Common myeloid progenitor, CD34-positive (primary cell): ENCODE measurements at regions not wholly inside any gene's neighbourhood (a gene's known extent, or its start where the extent isn't known, plus 50 kb on each side); places are given as distances from the start of the nearest gene placed in this dataset.
"Not testable (repeated sequence)": the region's sequence is repeated elsewhere in the genome, so short reads cannot be mapped to it uniquely, and the experiment has no call there.

Source experiments
- CTCF ChIA-PET: fragments of 350-600 bp; sonication (Branson Sonifier 250); formaldehyde crosslinking; loops from one replicate; lab custom pipeline; 2021; ENCODE audit warnings: antibody characterized with exemption; lab: Charles Lee
- POLR2A ChIA-PET: fragments of 350-600 bp; sonication (Branson Sonifier 250); formaldehyde crosslinking; loops from one replicate; lab custom pipeline; 2021; ENCODE audit warnings: antibody characterized with exemption; lab: Charles Lee
- DNase-seq, 3 donors: peaks; one replicate each; pipeline versions ENCODE4 v3.0.0 to v3.0.0-alpha.2; 2013
- H3K27ac ChIP-seq, 2 experiments: 1 replicate in 1 of 2; 2 replicates in 1 of 2; pipeline ENCODE4 v1.7.0; 2013; ENCODE audit warnings: inconsistent platforms in 2 of 2, low read length in 2 of 2, mild to moderate bottlenecking in 2 of 2, low read depth in 1 of 2, moderate library complexity in 1 of 2; ENCODE audit not compliant: severe bottlenecking in 2 of 2, insufficient read depth in 1 of 2, poor library complexity in 1 of 2
- H3K27me3 ChIP-seq, 5 experiments: replicated peaks in 2 of 5; 1 replicate in 3 of 5; 2 replicates in 2 of 5; pipeline versions ENCODE4 v1.6.1 to v1.7.0; 2013; ENCODE audit warnings: low read length in 4 of 5, mild to moderate bottlenecking in 2 of 5, moderate library complexity in 2 of 5, inconsistent platforms in 1 of 5; ENCODE audit not compliant: insufficient read depth in 5 of 5, control insufficient read depth in 4 of 5
- H3K36me3 ChIP-seq, 4 experiments: 1 replicate in 2 of 4; 2 replicates in 2 of 4; pipeline versions ENCODE4 v1.6.1 to v1.7.0; 2013; ENCODE audit warnings: low read length in 3 of 4, control low read depth in 1 of 4, mild to moderate bottlenecking in 1 of 4; ENCODE audit not compliant: control insufficient read depth in 4 of 4, insufficient read depth in 4 of 4
- H3K4me1 ChIP-seq, 4 experiments: 1 replicate in 3 of 4; 2 replicates in 1 of 4; pipeline versions ENCODE4 v1.6.1 to v1.7.1; 2013; ENCODE audit warnings: low read length in 3 of 4, mild to moderate bottlenecking in 3 of 4, control low read depth in 1 of 4, inconsistent platforms in 1 of 4, moderate library complexity in 1 of 4; ENCODE audit not compliant: control insufficient read depth in 4 of 4, insufficient read depth in 4 of 4; ENCODE audit errors: control extremely low read depth in 1 of 4
- H3K4me3 ChIP-seq, 7 experiments: 1 replicate in 4 of 7; 2 replicates in 3 of 7; pipeline versions ENCODE4 v1.5.1 to v1.7.0; 2013; ENCODE audit warnings: mild to moderate bottlenecking in 7 of 7, low read length in 6 of 7, moderate library complexity in 6 of 7, inconsistent platforms in 2 of 7, low read depth in 2 of 7, control low read depth in 1 of 7; ENCODE audit not compliant: insufficient read depth in 4 of 7, control insufficient read depth in 1 of 7; ENCODE audit errors: extremely low read depth in 1 of 7
- H3K9me3 ChIP-seq, 5 experiments: 1 replicate in 4 of 5; 2 replicates in 1 of 5; pipeline versions ENCODE4 v1.6.1 to v1.7.1; 2013; ENCODE audit warnings: low read length in 4 of 5, mild to moderate bottlenecking in 2 of 5, inconsistent platforms in 1 of 5, low read depth in 1 of 5, moderate library complexity in 1 of 5; ENCODE audit not compliant: control insufficient read depth in 4 of 5, insufficient read depth in 2 of 5; ENCODE audit errors: control extremely low read depth in 1 of 5
- WGBS: methylation state at CpG from one replicate; pipeline ENCODE4 v1.1.5; 2013; ENCODE audit not compliant: insufficient coverage; 5-methylcytosine and 5-hydroxymethylcytosine counted together

DNA sequence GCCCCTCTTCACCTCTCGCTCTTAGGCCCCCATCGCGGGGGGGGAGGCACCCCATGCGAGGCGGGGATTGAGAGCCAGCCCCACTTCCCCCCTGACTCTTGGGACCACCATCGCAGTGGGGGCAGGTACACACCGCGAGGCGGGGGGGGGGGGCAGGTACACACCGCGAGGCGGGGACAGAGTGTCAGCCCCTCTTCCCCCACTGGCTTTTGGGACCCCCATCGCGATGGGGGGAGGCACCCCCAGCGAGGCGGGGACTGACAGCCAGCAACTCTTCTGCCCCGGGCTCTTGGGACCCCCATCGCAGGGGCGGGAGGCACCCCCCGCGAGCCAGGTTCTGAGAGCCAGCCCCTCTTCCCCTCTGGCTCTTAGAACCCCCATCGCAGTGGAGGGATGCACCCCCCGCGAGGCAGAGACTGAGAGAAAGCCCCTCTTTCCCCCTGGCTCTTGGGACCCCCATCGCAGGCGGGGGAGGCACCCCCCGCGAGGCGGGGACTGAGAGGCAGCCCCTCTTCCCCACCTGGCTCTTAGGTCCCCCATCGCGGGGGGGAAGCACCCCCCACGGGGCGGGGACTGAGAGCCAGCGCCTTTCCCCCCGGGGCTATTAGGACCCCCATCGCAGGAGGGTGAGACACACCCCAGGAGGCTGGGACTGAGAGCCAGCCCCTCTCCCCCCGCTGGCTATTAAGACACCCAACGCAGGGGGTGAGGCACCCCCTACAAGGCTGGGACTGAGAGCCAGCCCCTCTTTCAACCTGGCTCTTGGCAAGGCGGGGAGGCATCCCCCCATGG lies 196.5 kb upstream of the PZP start:
- no CpG with 5 or more reads among the region's 39 CpGs for WGBS
- H3K27ac ChIP-seq, result no peak overlapping the region
- no peak overlapping the region for H3K4me3 ChIP-seq
- H3K36me3 ChIP-seq, result no peaks in the 10 kb centered on the region
- ChIA-PET POLR2A (no interaction called here), CTCF (no interaction called here)
- DNase-seq, result no peak
- H3K9me3 ChIP-seq, result no peaks in the 10 kb centered on the region
- no peaks in the 10 kb centered on the region for H3K4me1 ChIP-seq
- no peaks in the 10 kb centered on the region for H3K27me3 ChIP-seq

DNA sequence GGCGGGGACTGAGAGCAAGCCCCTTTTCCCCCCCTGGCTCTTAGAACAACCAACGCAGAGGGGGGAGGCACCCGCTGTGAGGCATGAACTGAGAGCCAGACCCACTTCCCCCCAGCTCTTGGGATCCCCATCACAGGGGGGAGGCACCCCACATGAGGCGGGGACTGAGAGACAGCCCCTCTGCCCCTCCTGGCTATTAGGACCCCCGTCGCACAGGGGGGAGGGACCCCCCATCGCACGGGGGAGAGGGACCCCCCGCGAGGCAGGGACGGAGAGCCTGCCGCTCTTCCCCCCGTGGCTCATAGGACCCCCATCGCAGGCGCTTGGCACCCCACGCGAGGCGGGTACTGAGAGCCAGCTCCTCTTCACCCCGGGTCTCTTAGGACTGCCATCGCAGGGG lies 195.8 kb upstream of the PZP start:
- ChIA-PET POLR2A (no interaction called here), CTCF (no interaction called here)
- H3K27ac ChIP-seq, result no peak overlapping the region
- no peaks in the 10 kb centered on the region for H3K27me3 ChIP-seq
- no CpG with 5 or more reads among the region's 20 CpGs for WGBS
- H3K4me1 ChIP-seq, result no peaks in the 10 kb centered on the region
- H3K9me3 ChIP-seq, result no peaks in the 10 kb centered on the region
- no peak for DNase-seq
- no peaks in the 10 kb centered on the region for H3K36me3 ChIP-seq
- H3K4me3 ChIP-seq, result no peak overlapping the region

- CTCF ChIA-PET, result not testable (repeated sequence)
Observed at GRCh38 chr12:9402432-9403040, 194.3 kb upstream of the PZP start.

GRCh38 chr12:9396367-9396766 lies 188.2 kb upstream of the PZP start:
- POLR2A ChIA-PET, H3K36me3 ChIP-seq, H3K4me3 ChIP-seq, DNase-seq, CTCF ChIA-PET, H3K9me3 ChIP-seq, H3K4me1 ChIP-seq, H3K27ac ChIP-seq, H3K27me3 ChIP-seq: not testable (repeated sequence)
- 100% methylated on average over 6 of the region's 14 CpGs for WGBS

More at GRCh38 chr12:9402432-9403040, 194.3 kb upstream of the PZP start:
- POLR2A ChIA-PET, H3K27ac ChIP-seq, H3K9me3 ChIP-seq, H3K36me3 ChIP-seq, H3K27me3 ChIP-seq, DNase-seq, H3K4me1 ChIP-seq: not testable (repeated sequence)
- WGBS, result 89% methylated on average over 4 of the region's 29 CpGs
- H3K4me3 ChIP-seq, result peak overlapping the region in 1 of 7 experiments; percentile 36

- H3K4me1 ChIP-seq, H3K27ac ChIP-seq, POLR2A ChIA-PET, H3K27me3 ChIP-seq, DNase-seq, H3K36me3 ChIP-seq, CTCF ChIA-PET, H3K9me3 ChIP-seq, H3K4me3 ChIP-seq: not testable (repeated sequence)
- WGBS, result no CpG with 5 or more reads among the region's 5 CpGs
Observed at GRCh38 chr12:9395220-9395619, 187.0 kb upstream of the PZP start.

- POLR2A ChIA-PET, result no interaction called here
- H3K4me1 ChIP-seq, result peaks cover 0 to 7% (median 4%) of the 10 kb centered on the region in 4 experiments
- H3K4me3 ChIP-seq, result no peak overlapping the region
- H3K36me3 ChIP-seq, result peaks cover 0 to 3% (median 0%) of the 10 kb centered on the region in 4 experiments
- H3K27ac ChIP-seq, result no peak overlapping the region
- H3K9me3 ChIP-seq, result no peaks in the 10 kb centered on the region
- CTCF ChIA-PET, result interaction anchor here (1.5 kb wide), 1 partner anchor 21 kb away, joined by 5 read pairs; no protein-coding TSS in a partner anchor
- DNase-seq, result peak in 1 of 3 donors; percentile 6
- WGBS, result no CpG with 5 or more reads among the region's 1 CpG
- no peaks in the 10 kb centered on the region for H3K27me3 ChIP-seq
Observed at GRCh38 chr12:9392842-9393241, 184.6 kb upstream of the PZP start.

GRCh38 chr12:9391815-9392214 lies 183.6 kb upstream of the PZP start:
- Histone ChIP-seq H3K4me3 (no peak overlapping the region), H3K9me3 (no peaks in the 10 kb centered on the region), H3K4me1 (peaks cover 0 to 17% (median 12%) of the 10 kb centered on the region in 4 experiments), H3K27me3 (no peaks in the 10 kb centered on the region), H3K36me3 (peaks cover 0 to 3% (median 0%) of the 10 kb centered on the region in 4 experiments), H3K27ac (no peak overlapping the region)
- ChIA-PET POLR2A (no interaction called here), CTCF (interaction anchor here (1.5 kb wide), 1 partner anchor 20 kb away, joined by 5 read pairs; no protein-coding TSS in a partner anchor)
- no peak for DNase-seq
- WGBS, result no CpG with 5 or more reads among the region's 2 CpGs
